ENCODE measurements at regions not wholly inside any gene's neighbourhood (a gene's known extent, or its start where the extent isn't known, plus 50 kb on each side); places are given as distances from the start of the nearest gene placed in this dataset.

- DNase-seq, result no peak
Measured at GRCh38 chr4:38344929-38345328, 319.1 kb upstream of the KLF3 start.

- no peak for DNase-seq
Measured at GRCh38 chr4:38347251-38347650, 316.7 kb upstream of the KLF3 start.

GRCh38 chr4:38354421-38354820, 309.6 kb upstream of the KLF3 start:
- no peak for DNase-seq

- DNase-seq, result no peak
Measured at GRCh38 chr4:38354872-38355271, 309.1 kb upstream of the KLF3 start.

GRCh38 chr4:38356686-38357085, 307.3 kb upstream of the KLF3 start:
- no peak for DNase-seq

GRCh38 chr4:38357546-38357945, 306.5 kb upstream of the KLF3 start:
- DNase-seq, result no peak

GRCh38 chr4:38359113-38359512, 304.9 kb upstream of the KLF3 start:
- no peak for DNase-seq

- DNase-seq, result peak; percentile 62
Measured at GRCh38 chr4:38360201-38360600, 303.8 kb upstream of the KLF3 start.

- no peak for DNase-seq
Measured at GRCh38 chr4:38364383-38364963, 299.5 kb upstream of the KLF3 start.

GRCh38 chr4:38365261-38365660, 298.7 kb upstream of the KLF3 start:
- no peak for DNase-seq

GRCh38 chr4:38365748-38366310, 298.2 kb upstream of the KLF3 start:
- no peak for DNase-seq

- no peak for DNase-seq
Measured at GRCh38 chr4:38366456-38366855, 297.5 kb upstream of the KLF3 start.

- no peak for DNase-seq
Measured at GRCh38 chr4:38366997-38367396, 297.0 kb upstream of the KLF3 start.

GRCh38 chr4:38367642-38368174, 296.3 kb upstream of the KLF3 start:
- no peak for DNase-seq

GRCh38 chr4:38368613-38369012, 295.4 kb upstream of the KLF3 start:
- peak; percentile 88 for DNase-seq

GRCh38 chr4:38371391-38371851, 292.6 kb upstream of the KLF3 start:
- peak; percentile 84 for DNase-seq

- no peak for DNase-seq
Measured at GRCh38 chr4:38373375-38373774, 290.6 kb upstream of the KLF3 start.

GRCh38 chr4:38377195-38377594, 286.8 kb upstream of the KLF3 start:
- DNase-seq, result peak; percentile 41

- DNase-seq, result no peak
Measured at GRCh38 chr4:38378478-38378877, 285.5 kb upstream of the KLF3 start.

- DNase-seq, result peak; percentile 83
Measured at GRCh38 chr4:38381788-38382187, 282.2 kb upstream of the KLF3 start.

GRCh38 chr4:38382520-38382919, 281.5 kb upstream of the KLF3 start:
- DNase-seq, result no peak

- no peak for DNase-seq
Measured at GRCh38 chr4:38383646-38384121, 280.3 kb upstream of the KLF3 start.

- peak; percentile 81 for DNase-seq
Measured at GRCh38 chr4:38385093-38386004, 278.6 kb upstream of the KLF3 start.

Measured in fibroblast of upper back skin (primary cell).